ENCODE measurements at regions not wholly inside any gene's neighbourhood (a gene's known extent, or its start where the extent isn't known, plus 50 kb on each side); places are given as distances from the start of the nearest gene placed in this dataset.

GRCh38 chr5:164170814-164171213, 665.4 kb downstream of the MAT2B start:
- H3K4me1 Mint-ChIP-seq, result peaks cover 7% of the 10 kb centered on the region
- no peak overlapping the region for H3K4me3 Mint-ChIP-seq
- no peaks in the 10 kb centered on the region for H3K9me3 Mint-ChIP-seq
- no peak for ATAC-seq
- no peaks in the 10 kb centered on the region for H3K36me3 Mint-ChIP-seq
- no peak overlapping the region for H3K27ac Mint-ChIP-seq
- H3K27me3 Mint-ChIP-seq, result no peaks in the 10 kb centered on the region

GRCh38 chr5:164175083-164175482, 669.7 kb downstream of the MAT2B start:
- ATAC-seq, result no peak
- Mint-ChIP-seq H3K9me3 (no peaks in the 10 kb centered on the region), H3K4me3 (no peak overlapping the region), H3K27ac (no peak overlapping the region), H3K4me1 (peaks cover 7% of the 10 kb centered on the region), H3K27me3 (no peaks in the 10 kb centered on the region), H3K36me3 (no peaks in the 10 kb centered on the region)

DNA sequence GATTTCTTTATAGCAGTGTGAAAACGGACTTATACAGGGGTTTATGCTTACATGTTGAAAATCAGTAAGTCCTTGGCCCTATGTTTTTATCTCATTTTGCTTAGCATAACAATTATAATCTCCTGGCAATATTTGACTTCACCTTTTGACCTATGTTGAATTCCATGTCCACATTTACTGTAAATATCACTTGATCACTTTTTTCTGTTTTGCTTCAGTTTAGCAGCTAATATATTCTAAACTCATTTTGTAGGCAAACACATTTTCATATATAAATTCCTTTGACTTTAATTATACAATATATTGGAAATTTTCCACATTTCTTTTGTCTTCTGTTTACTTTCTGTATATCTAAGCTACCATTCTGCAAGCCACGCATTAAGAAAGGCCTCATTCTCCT, 674.0 kb downstream of the MAT2B start:
- H3K9me3 Mint-ChIP-seq, result no peaks in the 10 kb centered on the region
- H3K36me3 Mint-ChIP-seq, result no peaks in the 10 kb centered on the region
- H3K4me1 Mint-ChIP-seq, result peaks cover 9% of the 10 kb centered on the region
- no peaks in the 10 kb centered on the region for H3K27me3 Mint-ChIP-seq
- no peak overlapping the region for H3K4me3 Mint-ChIP-seq
- ATAC-seq, result no peak
- no peak overlapping the region for H3K27ac Mint-ChIP-seq

DNA sequence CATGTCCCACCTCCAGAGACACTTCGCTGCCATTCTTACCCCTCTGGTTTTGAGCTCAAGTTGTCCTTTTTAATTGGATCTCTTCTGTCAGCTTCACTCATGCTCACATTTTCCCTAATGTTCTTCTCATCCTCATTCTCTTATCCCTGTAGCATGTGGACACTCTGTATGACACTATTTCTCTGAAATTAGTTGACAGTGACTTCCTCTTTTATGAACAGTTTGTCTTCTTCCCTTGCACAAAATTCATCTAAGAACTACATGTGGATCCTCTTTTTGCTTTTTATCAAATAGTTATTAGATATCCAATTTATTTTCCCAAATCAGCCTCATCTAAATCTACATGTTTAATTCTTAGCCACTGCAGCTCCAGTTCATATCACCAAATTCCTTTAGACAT, 676.2 kb downstream of the MAT2B start:
- no peak for ATAC-seq
- Mint-ChIP-seq H3K4me1 (peaks cover 9% of the 10 kb centered on the region), H3K27me3 (no peaks in the 10 kb centered on the region), H3K36me3 (no peaks in the 10 kb centered on the region), H3K27ac (no peak overlapping the region), H3K9me3 (no peaks in the 10 kb centered on the region), H3K4me3 (no peak overlapping the region)

- peaks cover 14% of the 10 kb centered on the region for H3K4me1 Mint-ChIP-seq
- no peak overlapping the region for H3K27ac Mint-ChIP-seq
- H3K9me3 Mint-ChIP-seq, result no peaks in the 10 kb centered on the region
- H3K4me3 Mint-ChIP-seq, result no peak overlapping the region
- no peaks in the 10 kb centered on the region for H3K27me3 Mint-ChIP-seq
- no peaks in the 10 kb centered on the region for H3K36me3 Mint-ChIP-seq
- no peak for ATAC-seq
Measured at GRCh38 chr5:164184158-164184557, 678.7 kb downstream of the MAT2B start.

DNA sequence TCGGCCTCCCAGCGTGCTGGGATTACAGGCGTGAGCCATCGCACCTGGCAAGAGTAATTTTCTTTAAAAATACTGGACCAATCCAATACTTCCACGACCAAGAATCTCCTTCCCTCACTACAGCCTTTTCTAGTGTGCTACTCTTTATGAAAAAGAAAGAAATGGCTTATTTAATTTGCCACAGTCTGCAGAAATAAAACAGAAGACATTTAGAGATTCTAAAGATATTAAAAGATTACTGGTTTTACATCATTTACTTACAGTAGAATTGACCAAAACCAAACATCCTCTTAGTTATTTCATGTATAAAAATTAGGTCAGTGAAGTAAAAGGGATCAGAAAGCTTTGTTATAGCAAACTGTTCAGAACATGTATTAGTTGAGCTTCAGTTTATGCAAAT, 679.6 kb downstream of the MAT2B start:
- peaks cover 14% of the 10 kb centered on the region for H3K4me1 Mint-ChIP-seq
- H3K9me3 Mint-ChIP-seq, result no peaks in the 10 kb centered on the region
- ATAC-seq, result no peak
- no peak overlapping the region for H3K27ac Mint-ChIP-seq
- no peak overlapping the region for H3K4me3 Mint-ChIP-seq
- H3K36me3 Mint-ChIP-seq, result no peaks in the 10 kb centered on the region
- H3K27me3 Mint-ChIP-seq, result no peaks in the 10 kb centered on the region

DNA sequence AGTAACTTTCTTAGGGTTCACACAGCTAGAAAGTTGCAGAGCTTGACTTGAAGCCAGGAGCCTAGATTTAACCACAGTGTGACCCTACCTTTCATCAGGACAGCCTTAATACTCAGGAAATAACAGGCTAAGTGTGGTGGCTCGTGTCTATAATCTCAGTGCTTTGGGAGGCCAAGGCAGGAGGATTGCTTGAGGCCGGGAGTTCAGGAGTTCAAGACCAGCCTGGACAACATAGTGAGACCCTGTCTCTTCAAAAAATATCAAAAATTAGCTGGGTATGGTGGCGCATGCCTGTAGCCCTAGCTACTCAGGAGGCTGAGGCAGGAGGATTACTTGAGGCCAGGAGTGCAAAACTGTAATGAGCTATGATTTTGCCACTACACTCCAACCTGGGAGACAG, 681.1 kb downstream of the MAT2B start:
- Mint-ChIP-seq H3K9me3 (no peaks in the 10 kb centered on the region), H3K36me3 (no peaks in the 10 kb centered on the region), H3K27me3 (no peaks in the 10 kb centered on the region), H3K4me3 (no peak overlapping the region), H3K4me1 (peaks cover 9% of the 10 kb centered on the region), H3K27ac (no peak overlapping the region)
- ATAC-seq, result no peak

- Mint-ChIP-seq H3K27me3 (no peaks in the 10 kb centered on the region), H3K9me3 (no peaks in the 10 kb centered on the region), H3K36me3 (no peaks in the 10 kb centered on the region), H3K4me3 (no peak overlapping the region), H3K27ac (no peak overlapping the region), H3K4me1 (peaks cover 6% of the 10 kb centered on the region)
- no peak for ATAC-seq
Measured at GRCh38 chr5:164187785-164188184, 682.4 kb downstream of the MAT2B start.

DNA sequence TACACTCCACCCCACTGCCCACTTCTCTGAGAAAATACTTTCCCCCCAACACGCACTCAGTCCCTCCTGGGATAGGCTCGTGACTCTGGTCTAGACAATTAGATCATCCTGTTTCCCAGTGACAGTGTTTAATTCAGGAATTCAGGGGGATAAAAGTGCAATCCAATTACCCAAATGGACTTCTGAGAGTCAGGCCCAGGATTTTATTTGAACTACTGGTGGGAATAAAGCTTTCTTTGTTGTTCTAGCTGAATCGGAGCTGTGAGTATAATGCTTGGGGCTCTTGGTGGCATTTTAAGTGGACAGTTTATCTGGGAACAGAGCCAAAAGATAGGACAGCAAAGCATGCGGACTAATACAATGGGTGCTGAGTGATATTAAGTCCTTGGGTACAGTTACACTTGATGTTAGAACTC, 683.3 kb downstream of the MAT2B start:
- Mint-ChIP-seq H3K27me3 (no peaks in the 10 kb centered on the region), H3K36me3 (no peaks in the 10 kb centered on the region), H3K27ac (no peak overlapping the region), H3K4me1 (peaks cover 6% of the 10 kb centered on the region), H3K9me3 (no peaks in the 10 kb centered on the region), H3K4me3 (no peak overlapping the region)
- no peak for ATAC-seq

DNA sequence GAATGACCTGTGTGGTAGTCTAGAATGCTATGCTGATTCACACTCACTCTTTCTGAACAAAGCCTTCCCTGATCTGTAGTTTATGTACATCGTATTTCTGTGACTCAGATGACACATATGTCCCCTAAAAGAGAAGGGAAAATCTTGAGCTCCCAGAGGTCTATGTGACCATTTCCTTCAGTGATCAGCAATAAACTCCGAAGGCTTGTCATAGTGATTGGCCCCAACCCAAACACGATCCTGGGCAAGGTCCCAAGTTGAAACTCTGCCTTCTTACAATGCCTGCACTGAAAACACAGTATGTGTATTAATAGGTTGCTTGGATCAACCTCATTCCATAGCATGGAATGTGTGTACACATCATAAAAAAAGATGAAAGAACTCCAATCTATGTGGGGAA, 685.8 kb downstream of the MAT2B start:
- Mint-ChIP-seq H3K4me3 (no peak overlapping the region), H3K27ac (no peak overlapping the region), H3K9me3 (no peaks in the 10 kb centered on the region), H3K4me1 (peaks cover 6% of the 10 kb centered on the region), H3K27me3 (no peaks in the 10 kb centered on the region), H3K36me3 (no peaks in the 10 kb centered on the region)
- ATAC-seq, result no peak

- Mint-ChIP-seq H3K36me3 (no peaks in the 10 kb centered on the region), H3K27me3 (no peaks in the 10 kb centered on the region), H3K27ac (no peak overlapping the region), H3K4me3 (no peak overlapping the region), H3K4me1 (no peaks in the 10 kb centered on the region), H3K9me3 (peaks cover 5% of the 10 kb centered on the region)
- ATAC-seq, result no peak
Measured at GRCh38 chr5:164202338-164202737, 696.9 kb downstream of the MAT2B start.

- Mint-ChIP-seq H3K4me1 (no peaks in the 10 kb centered on the region), H3K27me3 (no peaks in the 10 kb centered on the region), H3K9me3 (peaks cover 5% of the 10 kb centered on the region), H3K4me3 (no peak overlapping the region), H3K36me3 (no peaks in the 10 kb centered on the region), H3K27ac (no peak overlapping the region)
- ATAC-seq, result no peak
Measured at GRCh38 chr5:164203581-164204225, 698.3 kb downstream of the MAT2B start.

- no peaks in the 10 kb centered on the region for H3K36me3 Mint-ChIP-seq
- ATAC-seq, result no peak
- H3K27ac Mint-ChIP-seq, result no peak overlapping the region
- peaks cover 4% of the 10 kb centered on the region for H3K9me3 Mint-ChIP-seq
- no peak overlapping the region for H3K4me3 Mint-ChIP-seq
- H3K4me1 Mint-ChIP-seq, result no peaks in the 10 kb centered on the region
- H3K27me3 Mint-ChIP-seq, result no peaks in the 10 kb centered on the region
Measured at GRCh38 chr5:164204338-164204946, 699.0 kb downstream of the MAT2B start.

GRCh38 chr5:164206196-164206595, 700.8 kb downstream of the MAT2B start:
- peaks cover 9% of the 10 kb centered on the region for H3K27me3 Mint-ChIP-seq
- H3K4me3 Mint-ChIP-seq, result no peak overlapping the region
- H3K27ac Mint-ChIP-seq, result no peak overlapping the region
- H3K4me1 Mint-ChIP-seq, result no peaks in the 10 kb centered on the region
- no peaks in the 10 kb centered on the region for H3K9me3 Mint-ChIP-seq
- no peaks in the 10 kb centered on the region for H3K36me3 Mint-ChIP-seq
- ATAC-seq, result no peak

GRCh38 chr5:164207646-164208045, 702.2 kb downstream of the MAT2B start:
- no peak for ATAC-seq
- Mint-ChIP-seq H3K4me3 (no peak overlapping the region), H3K27me3 (peaks cover 9% of the 10 kb centered on the region), H3K9me3 (no peaks in the 10 kb centered on the region), H3K4me1 (no peaks in the 10 kb centered on the region), H3K27ac (no peak overlapping the region), H3K36me3 (no peaks in the 10 kb centered on the region)

DNA sequence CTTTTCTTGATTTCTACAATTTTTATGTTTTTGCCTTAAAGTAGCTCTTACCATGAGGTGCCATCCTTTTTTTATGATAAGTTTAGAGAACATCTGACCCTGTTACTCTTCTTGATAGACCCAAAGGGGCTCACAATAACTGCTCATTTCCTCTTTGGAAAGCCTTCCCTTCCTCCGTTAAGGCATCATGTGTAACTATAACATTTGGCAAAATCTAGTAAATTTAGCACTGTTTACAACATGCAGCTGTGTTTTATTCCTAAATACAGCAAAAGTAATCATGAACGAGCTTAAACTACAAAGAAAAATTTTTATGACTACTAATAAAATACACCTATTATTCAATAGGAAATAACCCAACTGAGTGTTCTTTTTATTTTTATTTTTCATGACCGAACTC, 705.1 kb downstream of the MAT2B start:
- Mint-ChIP-seq H3K36me3 (no peaks in the 10 kb centered on the region), H3K4me1 (no peaks in the 10 kb centered on the region), H3K27ac (no peak overlapping the region), H3K9me3 (no peaks in the 10 kb centered on the region), H3K4me3 (no peak overlapping the region), H3K27me3 (peaks cover 9% of the 10 kb centered on the region)
- no peak for ATAC-seq
